Adrenal gland (tissue), 5 donors: ENCODE measurements at regions not wholly inside any gene's neighbourhood (a gene's known extent, or its start where the extent isn't known, plus 50 kb on each side); places are given as distances from the start of the nearest gene placed in this dataset.

Experiments used
- CTCF ChIP-seq, 6 experiments: fragments of 450-650 bp in 4 of 6; fragments of 200-600 bp in 2 of 6; sonication (generic) in 1 of 6; IDR thresholded peaks; 1 replicate in 5 of 6; 2 replicates in 1 of 6; pipeline versions ENCODE4 v1.5.1 to v1.8.0; 2016 to 2021; ENCODE audit warnings: antibody characterized with exemption in 6 of 6, mild to moderate bottlenecking in 2 of 6, moderate library complexity in 1 of 6
- POLR2A ChIP-seq, 2 donors: fragments of 450-650 bp; IDR thresholded peaks; one replicate each; pipeline ENCODE4 v1.6.1; 2017; ENCODE audit warnings: antibody characterized with exemption in 2 of 2, mild to moderate bottlenecking in 2 of 2, moderate library complexity in 1 of 2
- donor health status: DM: no; HTN: no; CAD: no.

- no peak for TF ChIP-seq CTCF (IDR thresholded peaks at IDR 0.05)
- TF ChIP-seq POLR2A (IDR thresholded peaks at IDR 0.05): no peak
Measured at GRCh38 chr3:30185872-30186271, 420.5 kb upstream of the TGFBR2 start.
